Activated T-cell treated with anti-CD3 and anti-CD28 coated beads for 24 hours (primary cell): ENCODE measurements at regions not wholly inside any gene's neighbourhood (a gene's known extent, or its start where the extent isn't known, plus 50 kb on each side); places are given as distances from the start of the nearest gene placed in this dataset.

Experiments
- DNase-seq: peaks from one replicate; pipeline ENCODE4 v3.0.0-alpha.2; 2020; ENCODE audit warnings: low read depth

GRCh38 chr15:66848686-66849392 lies 146.8 kb downstream of the SMAD6 start:
- DNase-seq: no peak

GRCh38 chr15:66849393-66849745 lies 147.3 kb downstream of the SMAD6 start:
- no peak for DNase-seq

GRCh38 chr15:66849746-66850077 lies 147.7 kb downstream of the SMAD6 start:
- no peak for DNase-seq

- DNase-seq: no peak
Measured at GRCh38 chr15:66850078-66850991, 148.3 kb downstream of the SMAD6 start.

GRCh38 chr15:66850996-66851310 lies 148.9 kb downstream of the SMAD6 start:
- DNase-seq: no peak

- peak; percentile 74 for DNase-seq
Measured at GRCh38 chr15:66851311-66852063, 149.5 kb downstream of the SMAD6 start.

- no peak for DNase-seq
Measured at GRCh38 chr15:66852064-66852905, 150.2 kb downstream of the SMAD6 start.

- no peak for DNase-seq
Measured at GRCh38 chr15:66854012-66854965, 152.3 kb downstream of the SMAD6 start.

- DNase-seq: no peak
Measured at GRCh38 chr15:66855041-66855440, 153.0 kb downstream of the SMAD6 start.

GRCh38 chr15:66857694-66858093 lies 155.7 kb downstream of the SMAD6 start:
- no peak for DNase-seq

- no peak for DNase-seq
Measured at GRCh38 chr15:66858423-66859207, 156.6 kb downstream of the SMAD6 start.

- no peak for DNase-seq
Measured at GRCh38 chr15:66859688-66860253, 157.7 kb downstream of the SMAD6 start.

- no peak for DNase-seq
Measured at GRCh38 chr15:66860844-66861243, 158.8 kb downstream of the SMAD6 start.

GRCh38 chr15:66862111-66862939 lies 160.3 kb downstream of the SMAD6 start:
- DNase-seq: no peak

- peak; percentile 73 for DNase-seq
Measured at GRCh38 chr15:66862940-66863335, 160.9 kb downstream of the SMAD6 start.

GRCh38 chr15:66863390-66864085 lies 161.5 kb downstream of the SMAD6 start:
- DNase-seq: no peak

- DNase-seq: no peak
Measured at GRCh38 chr15:66864086-66864830, 162.2 kb downstream of the SMAD6 start.
